SHP77 treated with DMSO at 0.1 percent for 48 hours (cell line): ENCODE measurements at regions not wholly inside any gene's neighbourhood (a gene's known extent, or its start where the extent isn't known, plus 50 kb on each side); places are given as distances from the start of the nearest gene placed in this dataset.
"Not testable (repeated sequence)": the region's sequence is repeated elsewhere in the genome, so short reads cannot be mapped to it uniquely, and the experiment has no call there.

Experiments
- DNase-seq: peaks from one replicate; lab custom pipeline; 2025; lab: John Stamatoyannopoulos, UW

DNA sequence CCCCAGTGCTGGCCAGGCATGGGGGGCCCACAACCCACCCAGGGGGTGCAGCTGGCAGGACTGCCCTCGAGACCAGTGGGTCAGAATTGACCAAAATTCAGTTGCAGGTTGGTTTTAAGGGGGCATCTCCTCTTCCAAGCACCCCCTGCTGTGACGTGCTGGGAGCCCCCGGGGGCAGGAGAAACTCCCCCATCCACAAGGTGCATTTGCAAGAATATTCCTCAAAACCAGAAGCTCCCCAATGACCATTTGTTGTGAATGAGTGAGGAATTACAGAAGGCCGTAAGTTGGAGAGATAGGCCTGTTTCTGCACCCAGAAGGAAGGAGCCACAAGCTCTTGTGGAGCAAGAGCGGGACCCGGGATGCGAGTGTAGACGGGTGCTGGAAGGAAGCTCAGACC lies 414.5 kb downstream of the BRD1 start:
- DNase-seq: no peak

DNA sequence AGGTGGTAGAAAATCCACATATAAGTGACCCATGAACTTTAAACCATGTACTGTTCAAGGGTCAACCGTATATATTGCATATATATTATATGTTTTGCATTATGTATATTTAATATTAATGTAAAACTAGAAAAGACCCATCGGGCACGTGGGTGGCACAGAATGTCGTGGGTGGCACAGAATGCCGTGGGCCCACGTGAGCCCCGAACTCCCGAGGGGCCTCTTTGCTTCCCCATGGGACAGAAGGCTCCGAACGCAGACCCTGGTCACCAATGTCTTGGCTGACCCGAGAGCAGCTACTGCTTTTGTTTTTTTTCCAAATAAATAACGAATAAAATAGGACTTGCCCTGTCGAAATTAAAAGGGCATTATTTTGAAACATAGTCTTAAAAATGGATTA lies 415.4 kb downstream of the BRD1 start:
- DNase-seq: no peak

DNA sequence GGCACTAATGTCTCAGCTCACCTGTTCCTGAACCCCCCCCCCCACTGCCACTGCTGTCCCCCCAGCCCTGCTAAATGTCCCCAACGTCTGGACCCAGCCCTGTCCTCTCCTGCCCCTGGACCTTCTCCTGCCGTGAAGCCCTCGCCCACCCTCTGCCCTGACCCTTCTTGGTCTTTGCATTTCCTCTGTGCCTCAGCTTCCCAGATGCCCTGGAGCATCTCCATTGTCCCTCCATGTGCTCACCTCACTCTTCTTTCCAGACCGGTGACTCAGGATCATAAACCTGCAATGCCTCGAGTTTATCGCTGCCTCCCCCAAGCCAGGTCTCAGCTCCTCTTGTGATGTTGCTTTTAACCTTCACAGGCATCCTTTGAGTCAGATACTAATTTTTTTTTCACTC lies 416.4 kb downstream of the BRD1 start:
- DNase-seq: no peak

DNA sequence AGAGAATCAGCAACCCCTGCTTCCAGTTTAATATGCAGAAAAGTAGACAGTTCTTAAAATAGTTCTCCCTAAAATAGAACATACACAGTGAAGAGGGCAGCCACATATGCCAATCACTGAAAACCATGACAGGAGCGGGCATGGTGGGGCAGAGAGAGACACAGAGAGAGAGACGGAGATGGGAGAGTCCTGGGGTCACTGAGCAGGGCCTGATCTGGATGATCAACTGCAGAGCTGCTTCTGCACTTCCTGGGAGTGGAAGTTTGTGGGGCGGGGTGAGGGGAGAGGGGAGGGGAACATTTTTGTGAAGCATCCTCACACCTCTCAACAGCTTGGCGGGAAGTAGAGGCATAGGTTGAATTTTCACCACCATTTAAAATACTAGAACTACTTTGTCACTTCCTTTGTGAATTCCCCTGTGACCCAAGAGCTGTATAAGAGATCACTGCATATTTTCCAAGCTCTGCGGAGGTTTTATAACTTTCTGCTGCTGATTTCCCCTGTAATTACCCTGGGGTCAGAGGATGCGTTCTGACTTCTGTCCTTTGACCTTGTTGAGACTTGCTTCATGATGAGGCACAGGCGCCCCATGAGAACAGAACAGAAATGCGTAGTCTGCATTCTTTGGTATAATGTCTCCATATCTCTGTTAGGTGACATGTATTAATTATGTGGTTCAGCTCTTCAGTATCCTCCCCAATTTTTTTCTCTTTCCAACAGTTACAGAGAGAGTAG lies 419.4 kb downstream of the BRD1 start:
- DNase-seq: no peak

DNA sequence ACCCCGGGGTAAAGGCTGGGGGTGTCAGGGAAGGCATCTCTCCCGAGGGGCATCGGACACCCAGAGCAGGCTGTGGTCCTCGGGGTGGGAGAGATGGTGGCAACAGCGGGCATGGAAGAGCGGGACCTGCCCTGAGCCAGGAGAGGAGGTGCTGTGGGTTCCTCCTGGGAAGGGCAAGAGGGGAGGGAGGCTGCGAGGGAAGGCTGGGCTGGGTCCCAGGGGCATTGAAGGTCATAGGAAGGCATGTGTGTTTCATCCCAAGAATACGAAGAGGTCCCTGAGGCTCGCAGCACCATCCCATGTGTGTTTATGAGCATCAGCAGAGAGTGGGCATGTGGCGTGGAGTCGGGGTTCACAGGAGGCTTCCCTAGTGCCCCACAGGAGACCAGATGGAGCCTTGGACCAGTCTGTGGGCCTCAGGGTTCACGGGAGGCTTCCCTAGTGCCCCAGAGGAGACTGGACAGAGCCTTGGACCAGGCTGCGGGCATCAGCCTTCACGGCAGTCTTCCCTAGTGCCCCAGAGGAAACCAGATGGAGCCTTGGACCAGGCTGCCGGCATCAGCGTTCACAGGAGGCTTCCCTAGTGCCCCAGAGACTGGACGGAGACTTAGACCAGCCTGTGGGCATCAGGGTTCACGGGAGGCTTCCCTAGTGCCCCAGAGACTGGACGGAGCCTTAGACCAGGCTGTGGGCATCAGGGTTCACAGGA lies 420.6 kb downstream of the BRD1 start:
- no peak for DNase-seq

DNA sequence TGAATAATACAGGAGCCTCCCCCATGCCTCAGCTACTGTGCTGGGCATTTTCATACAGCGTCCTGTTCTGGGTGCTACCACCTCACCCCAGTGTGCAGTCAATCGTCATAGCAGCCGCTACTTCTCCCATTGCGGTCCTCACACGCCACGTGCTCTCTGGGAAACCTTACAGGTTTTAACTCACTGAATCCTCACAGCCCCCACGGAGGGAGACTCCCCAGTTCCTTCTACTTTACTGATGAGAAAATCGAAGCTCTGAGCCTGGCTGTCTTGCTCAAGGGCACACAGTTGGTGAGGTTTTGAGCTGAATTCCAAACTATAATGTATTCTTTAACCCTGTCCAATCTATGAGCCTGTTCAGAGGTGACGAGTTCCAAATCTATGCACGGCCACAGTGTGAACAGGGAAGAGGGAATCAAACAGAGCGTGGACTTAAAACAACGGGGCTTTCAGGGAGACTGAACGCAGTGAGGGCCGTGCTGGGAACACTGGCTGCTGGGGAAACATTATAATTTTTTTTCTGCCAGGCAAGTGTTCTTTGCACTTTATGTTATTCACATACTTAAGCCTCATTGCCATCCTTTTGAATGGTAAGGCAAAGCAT lies 421.5 kb downstream of the BRD1 start:
- no peak for DNase-seq

DNA sequence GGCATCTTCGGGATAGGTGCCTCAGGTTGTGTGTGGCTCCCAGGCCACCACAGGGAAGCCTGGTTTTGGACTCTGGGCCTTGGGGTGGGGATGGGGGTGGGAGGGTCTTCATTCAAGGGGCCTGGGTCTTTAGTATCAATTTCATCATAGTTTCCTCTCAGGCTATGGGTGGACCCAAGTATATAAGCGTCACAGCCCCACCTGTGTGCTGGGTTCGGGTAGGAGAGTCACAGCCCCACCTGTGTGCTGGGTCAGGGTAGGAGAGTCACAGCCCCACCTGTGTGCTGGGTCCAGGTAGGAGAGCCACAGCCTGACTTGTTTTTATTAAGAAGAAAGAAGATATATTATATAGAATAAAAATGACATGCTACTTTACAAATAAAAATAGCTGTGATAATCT lies 422.1 kb downstream of the BRD1 start:
- DNase-seq: no peak

DNA sequence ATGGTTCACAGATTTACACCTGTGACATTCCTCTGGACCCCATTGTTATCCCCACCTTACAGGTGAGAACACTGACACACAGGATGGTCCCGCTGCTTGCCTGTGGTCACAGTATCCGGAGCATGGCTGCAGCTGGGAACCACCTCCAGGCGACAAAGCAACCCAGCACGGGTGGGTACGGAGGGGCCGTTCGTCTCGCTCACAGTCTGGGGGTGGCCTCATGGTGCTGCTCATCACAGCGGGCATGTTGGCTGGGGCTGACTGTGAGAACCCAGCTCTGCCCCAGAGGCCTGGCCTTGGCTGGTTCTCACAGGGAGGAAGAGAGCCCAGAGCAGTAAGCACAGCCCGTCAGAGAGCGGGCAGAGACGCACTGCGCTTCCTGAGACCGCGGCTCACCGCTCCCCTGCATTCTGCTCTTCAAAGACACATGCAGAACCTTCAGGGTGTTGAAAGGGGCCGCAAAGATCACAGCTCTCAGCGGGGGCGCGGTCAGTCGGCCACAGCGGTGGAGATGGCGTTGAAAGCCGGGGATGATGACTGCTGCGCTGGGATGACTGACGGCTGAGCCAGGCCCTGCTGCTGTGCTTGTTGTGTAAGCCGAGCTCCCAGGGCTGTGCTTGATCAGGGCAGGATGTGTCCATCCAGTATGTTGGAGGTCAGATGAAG lies 423.0 kb downstream of the BRD1 start:
- no peak for DNase-seq

DNA sequence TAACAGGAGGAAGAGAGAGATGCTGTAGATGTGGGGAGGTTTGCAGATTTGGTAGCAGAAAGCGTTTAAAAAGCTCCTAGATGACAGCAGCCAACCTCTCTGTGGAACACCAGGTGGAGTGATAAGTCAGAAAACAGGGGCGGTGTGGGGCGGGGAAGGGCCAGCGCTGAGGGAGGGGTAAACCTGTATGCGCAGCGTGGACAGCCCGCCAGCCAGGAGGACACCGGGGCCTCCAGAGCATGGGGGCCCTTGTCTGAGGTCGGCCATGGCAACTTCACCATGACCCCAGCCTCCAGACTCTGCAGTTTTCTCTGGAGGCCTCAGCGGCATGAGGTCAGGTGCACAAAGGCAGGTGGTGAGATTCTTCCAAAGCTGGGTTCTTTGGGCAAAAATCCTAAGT lies 423.7 kb downstream of the BRD1 start:
- DNase-seq: no peak

DNA sequence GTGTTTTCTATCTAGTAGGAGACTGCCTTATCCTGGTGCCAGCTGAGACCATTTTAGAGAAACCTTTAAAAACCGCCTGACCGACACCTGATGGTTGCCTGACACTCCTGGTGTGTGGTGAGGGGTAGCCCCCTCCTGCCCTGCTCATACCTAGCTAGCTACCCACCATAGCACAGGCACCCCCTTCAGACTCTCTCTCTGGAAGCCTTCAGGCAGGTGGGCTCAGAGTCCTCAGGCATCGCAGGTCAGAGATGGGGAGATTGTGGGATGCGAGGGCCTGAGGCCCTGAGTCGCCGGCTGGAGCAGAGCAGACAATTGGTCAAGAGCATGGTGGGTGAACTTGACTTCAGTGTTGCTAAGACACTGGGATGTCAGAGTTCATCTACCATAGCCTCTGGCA lies 424.6 kb downstream of the BRD1 start:
- no peak for DNase-seq

DNA sequence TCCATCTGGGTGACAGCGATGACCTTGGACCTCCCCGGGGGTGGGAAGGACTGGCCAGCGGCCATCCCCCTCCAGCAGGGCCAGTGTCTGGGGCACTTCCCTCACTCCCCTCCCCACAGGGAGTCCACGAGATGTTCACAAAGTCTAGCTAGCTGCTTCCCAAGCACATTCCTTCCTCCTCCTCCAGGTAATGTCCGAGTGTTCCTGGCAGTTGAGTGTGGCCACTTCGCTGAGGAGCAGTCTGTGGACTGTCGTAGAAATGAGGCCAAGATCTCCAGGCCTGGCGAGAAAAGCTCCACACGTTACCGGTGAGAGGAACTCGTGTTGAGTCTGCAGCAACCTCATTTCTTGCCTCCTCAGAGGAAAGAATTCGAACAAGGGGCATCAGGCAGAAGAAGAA lies 425.5 kb downstream of the BRD1 start:
- DNase-seq: no peak

DNA sequence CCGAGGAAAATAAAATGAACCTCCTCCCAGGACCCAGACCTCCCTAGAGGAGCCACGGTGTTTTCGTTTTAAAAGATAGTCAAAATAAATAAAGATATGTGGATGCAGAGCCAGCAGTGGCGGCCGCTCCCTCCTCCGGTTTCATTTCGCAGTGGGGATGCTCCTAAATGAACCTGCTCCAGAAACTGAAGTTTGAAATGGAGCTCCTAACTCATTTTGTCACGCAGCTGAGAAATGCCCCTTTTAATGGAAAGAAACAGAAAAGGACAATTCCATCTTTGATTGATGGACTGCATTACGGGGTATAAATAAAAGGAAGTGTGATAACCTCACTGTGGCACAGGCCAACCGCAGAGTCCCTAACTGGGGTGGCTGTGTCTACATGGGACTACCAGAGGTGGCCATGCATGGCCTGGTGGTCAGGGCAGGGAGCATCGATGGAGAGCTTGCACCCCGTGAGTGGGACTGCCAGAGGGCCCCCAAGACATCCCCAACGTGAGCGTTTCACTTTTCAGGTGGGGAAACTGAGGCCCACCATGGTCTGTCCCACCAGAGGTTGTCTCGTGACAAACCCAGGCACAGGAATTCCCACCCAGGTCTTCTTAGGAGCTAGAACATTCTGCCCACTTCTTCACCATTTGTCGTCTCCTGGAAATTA lies 426.6 kb downstream of the BRD1 start:
- no peak for DNase-seq

DNA sequence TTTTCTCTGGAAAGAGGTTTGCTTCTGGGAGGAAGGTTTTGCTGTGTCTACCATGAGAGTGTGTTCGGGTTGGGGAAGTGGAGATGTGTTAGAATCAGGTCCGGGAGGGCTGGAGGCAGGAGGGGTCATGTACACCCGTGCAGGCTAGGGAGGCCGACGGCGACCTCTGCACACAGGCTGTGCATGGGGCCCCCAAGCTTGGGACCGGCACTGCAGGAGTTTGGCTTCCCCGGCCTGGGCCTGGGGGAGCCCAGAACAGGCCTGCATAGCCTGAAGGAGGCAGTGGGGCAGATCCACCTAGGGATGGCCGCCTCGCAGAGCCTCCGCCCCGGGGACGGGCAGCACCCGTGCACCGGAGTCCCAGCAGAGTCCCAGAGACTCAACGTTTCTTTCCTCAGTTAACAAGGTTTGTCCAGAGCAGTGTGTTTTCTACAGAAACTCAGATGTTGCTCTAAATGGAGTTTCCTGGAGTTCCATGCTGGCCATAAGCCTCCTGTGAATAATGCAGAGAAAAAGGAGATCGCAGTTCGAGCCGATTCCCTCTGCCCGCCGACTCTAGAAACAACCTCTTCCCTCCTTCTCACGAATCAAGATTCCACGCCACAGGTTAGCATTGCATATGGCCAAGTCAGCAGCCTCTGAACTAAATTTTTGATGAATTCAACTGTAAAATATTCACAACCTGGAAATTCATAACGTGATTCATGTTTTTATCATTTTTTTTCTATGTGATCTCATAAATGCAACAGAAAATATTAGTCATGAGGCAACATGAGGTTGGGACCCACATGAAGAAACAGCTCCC lies 427.3 kb downstream of the BRD1 start:
- no peak for DNase-seq

DNA sequence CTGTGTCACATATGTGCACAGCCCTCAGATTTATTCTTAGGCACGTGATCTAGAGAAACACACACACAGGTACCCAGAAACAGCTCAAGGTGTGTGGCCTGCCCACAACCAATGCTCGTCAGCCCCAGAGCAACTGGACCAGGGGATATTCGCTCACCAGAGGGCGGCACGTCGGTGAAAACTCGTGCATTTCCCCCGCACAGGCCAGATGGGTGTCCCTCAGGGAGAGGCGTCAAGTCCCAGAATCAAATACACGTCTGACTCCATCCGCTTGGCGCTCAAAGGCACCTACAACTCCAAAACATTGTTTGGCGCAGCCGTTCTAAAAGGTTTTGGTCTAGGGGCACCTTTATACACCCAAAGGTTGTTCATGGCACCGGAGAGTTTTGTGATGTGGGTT lies 429.0 kb downstream of the BRD1 start:
- no peak for DNase-seq

DNA sequence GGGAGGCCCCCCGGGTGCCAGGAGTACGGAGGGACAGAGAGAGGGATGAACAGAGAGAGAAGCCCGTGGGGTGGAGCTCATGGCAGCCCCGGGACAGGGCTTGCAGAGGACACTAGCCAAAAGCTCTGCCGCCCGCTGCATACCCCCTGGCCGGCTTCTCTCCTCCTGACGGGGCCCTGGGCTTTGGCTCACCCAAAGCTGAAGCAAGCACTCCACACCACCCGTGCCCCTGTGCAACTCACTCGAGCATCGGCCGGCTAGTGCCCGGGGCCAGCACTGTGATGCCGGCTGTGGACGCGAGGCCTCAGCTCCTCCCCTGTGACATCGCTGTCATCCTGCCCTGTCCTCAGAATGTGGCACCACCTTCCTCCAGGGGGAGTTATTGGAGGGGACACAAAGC lies 429.6 kb downstream of the BRD1 start:
- no peak for DNase-seq

DNA sequence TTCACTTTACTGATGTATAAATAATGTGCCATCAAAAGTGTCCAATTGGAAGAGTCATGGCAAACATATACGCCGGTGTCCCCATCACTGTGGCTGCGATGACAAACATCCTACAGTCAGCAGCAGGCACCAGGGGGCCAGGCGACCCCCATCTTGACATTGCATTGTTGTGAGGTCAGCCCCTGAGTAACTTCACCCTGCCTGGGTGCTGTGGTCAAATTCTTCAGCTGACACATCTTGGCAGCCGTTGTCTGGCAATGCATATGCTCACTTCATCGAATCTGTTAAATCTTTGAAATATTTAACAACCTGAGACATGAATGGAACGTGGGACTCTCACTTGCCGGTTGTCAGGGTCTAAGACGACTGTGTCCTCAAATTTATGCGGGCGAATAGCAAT lies 430.9 kb downstream of the BRD1 start:
- DNase-seq: no peak

DNA sequence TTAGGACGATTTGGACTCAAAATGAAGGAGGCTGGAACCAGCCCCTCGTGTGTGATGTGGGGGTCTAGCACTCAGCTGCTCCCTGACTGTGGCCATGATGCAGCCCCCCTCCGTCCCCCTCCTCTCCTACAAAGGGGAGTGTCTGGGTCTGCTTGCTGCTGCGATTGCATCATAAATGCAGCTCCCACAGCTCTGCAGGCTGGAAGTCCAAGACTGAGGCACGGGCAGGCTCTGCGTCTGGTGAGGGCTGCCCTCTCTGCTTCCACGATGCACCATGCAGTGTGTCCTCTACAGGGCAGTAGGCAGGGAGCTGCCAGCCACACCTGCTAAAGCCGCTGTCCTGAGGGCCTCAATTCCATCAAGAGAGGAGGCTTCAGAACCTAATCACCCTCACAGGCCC lies 432.1 kb downstream of the BRD1 start:
- no peak for DNase-seq

DNA sequence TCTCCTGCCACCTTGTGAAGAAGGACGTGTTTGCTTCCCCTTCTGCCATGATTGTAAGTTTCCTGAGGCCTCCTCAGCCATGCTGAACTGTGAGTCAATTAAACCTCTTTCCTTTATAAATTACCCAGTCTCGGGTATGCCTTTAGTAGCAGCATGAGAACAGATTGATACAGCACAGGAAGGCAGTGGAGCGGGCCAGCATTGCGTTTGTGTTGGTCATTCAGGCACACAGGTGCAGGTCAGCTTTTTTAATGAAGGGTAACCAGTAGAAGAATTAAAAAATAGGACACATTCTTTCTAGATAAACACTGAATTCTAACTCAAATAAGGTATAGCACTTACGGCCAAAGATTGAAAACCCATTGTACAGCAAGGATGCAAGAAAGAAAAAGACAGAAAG lies 432.6 kb downstream of the BRD1 start:
- DNase-seq: not testable (repeated sequence)

DNA sequence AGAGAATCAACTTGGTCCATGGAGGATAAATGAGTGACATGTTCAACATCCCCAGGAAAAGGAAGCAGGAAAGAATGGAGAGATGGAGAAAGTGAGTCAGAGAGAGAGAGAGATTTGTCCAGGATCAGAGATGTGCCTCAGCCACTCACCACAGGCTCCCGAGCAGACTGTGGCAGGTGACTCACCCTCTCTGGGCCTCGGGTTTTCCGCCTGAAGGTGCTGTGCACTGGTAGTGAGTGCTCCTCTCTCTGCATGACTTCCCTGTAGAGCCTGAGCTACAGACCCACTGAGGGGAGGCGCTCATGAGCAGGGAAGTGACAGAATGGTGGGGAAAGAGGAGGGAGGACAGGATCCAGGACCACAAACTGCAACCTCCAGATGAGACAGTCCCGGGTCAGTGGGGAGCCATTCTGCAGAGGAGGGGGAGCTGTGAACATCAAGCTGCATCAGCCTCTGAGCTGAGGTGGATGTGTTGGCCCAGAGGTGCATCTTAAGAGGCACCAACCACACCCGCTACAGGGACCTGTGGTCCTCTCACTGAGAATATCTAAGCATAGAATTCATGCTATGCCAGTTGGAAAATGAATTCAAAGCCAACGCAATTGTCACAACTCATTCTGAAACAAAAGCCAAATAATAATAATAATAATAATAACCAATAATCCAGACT lies 433.4 kb downstream of the BRD1 start:
- DNase-seq: no peak

DNA sequence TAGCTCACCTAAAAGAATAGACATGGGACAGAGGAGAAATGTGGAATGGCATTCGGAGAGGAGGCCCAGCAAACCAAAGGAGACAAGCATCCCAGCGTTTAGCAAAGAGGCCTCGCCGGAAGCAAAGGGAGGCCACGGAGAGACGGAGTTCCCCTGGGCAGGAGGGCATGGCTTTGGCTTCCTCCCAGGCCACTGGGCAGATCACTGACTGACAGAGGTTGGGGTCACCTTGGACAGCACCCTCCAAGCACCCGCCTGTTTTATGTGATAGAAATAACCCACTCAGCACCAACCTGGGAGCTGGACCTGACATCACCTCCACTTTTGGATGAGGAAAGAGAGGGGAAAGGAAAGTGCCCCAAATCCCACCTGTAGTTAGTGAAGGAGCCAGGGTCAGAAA lies 434.1 kb downstream of the BRD1 start:
- DNase-seq: no peak
